Astrocyte (in vitro differentiated cells and primary cell): ENCODE measurements at regions not wholly inside any gene's neighbourhood (a gene's known extent, or its start where the extent isn't known, plus 50 kb on each side); places are given as distances from the start of the nearest gene placed in this dataset.

Experiments used
- DNase-seq: peaks from one replicate; pipeline ENCODE4 v3.0.0-alpha.2; 2010; ENCODE audit warnings: low read depth
- FAIRE-seq: peaks from 2 replicates; lab custom pipeline; 2011; peaks lifted over from hg19 to GRCh38; lab: Jason Lieb, UNC
- H2AFZ ChIP-seq: 2 replicates; pipeline ENCODE4 v1.6.0; 2012; ENCODE audit warnings: low read depth, low read length, inconsistent platforms
- H3K27ac ChIP-seq: 2 replicates; pipeline ENCODE4 v1.5.1; 2011; ENCODE audit warnings: low read depth, low read length, inconsistent platforms
- H3K27me3 ChIP-seq: 2 replicates; pipeline ENCODE4 v1.6.0; 2011; ENCODE audit warnings: low read length, inconsistent platforms; ENCODE audit not compliant: insufficient read depth
- H3K36me3 ChIP-seq: 2 replicates; pipeline ENCODE4 v1.5.1; 2011; ENCODE audit warnings: low read length, inconsistent platforms; ENCODE audit not compliant: insufficient read depth
- H3K4me1 ChIP-seq: 2 replicates; pipeline ENCODE4 v1.5.1; 2011; ENCODE audit warnings: low read length, inconsistent platforms; ENCODE audit not compliant: insufficient read depth
- H3K4me2 ChIP-seq: 2 replicates; pipeline ENCODE4 v1.6.0; 2012; ENCODE audit warnings: low read length, inconsistent platforms
- H3K4me3 ChIP-seq: 2 replicates; pipeline ENCODE4 v1.5.1; 2011; ENCODE audit warnings: low read depth, mild to moderate bottlenecking, low read length, inconsistent platforms; ENCODE audit not compliant: insufficient read depth
- H3K79me2 ChIP-seq: 2 replicates; pipeline ENCODE4 v1.6.0; 2012; ENCODE audit warnings: mild to moderate bottlenecking, low read length, inconsistent platforms; ENCODE audit not compliant: insufficient read depth
- H3K9ac ChIP-seq: 2 replicates; pipeline ENCODE4 v1.6.0; 2012; ENCODE audit warnings: mild to moderate bottlenecking, low read length, inconsistent platforms
- H3K9me3 ChIP-seq: 2 replicates; pipeline ENCODE4 v1.5.1; 2012; ENCODE audit warnings: low read depth, mild to moderate bottlenecking, low read length, inconsistent platforms; ENCODE audit not compliant: insufficient read depth
- H4K20me1 ChIP-seq: 2 replicates; pipeline ENCODE4 v1.6.0; 2012; ENCODE audit warnings: low read length, inconsistent platforms; ENCODE audit not compliant: insufficient read depth
- H3K27ac Mint-ChIP-seq: one replicate; pipeline ENCODE4 v1.8.0; 2021; ENCODE audit warnings: mild to moderate bottlenecking, mixed read lengths; ENCODE audit not compliant: unreplicated experiment
- H3K27me3 Mint-ChIP-seq: one replicate; pipeline ENCODE4 v1.8.0; 2021; ENCODE audit warnings: low read depth, mixed read lengths; ENCODE audit not compliant: unreplicated experiment
- H3K36me3 Mint-ChIP-seq: one replicate; pipeline ENCODE4 v1.8.0; 2021; ENCODE audit warnings: low read depth, mixed read lengths; ENCODE audit not compliant: unreplicated experiment
- H3K4me1 Mint-ChIP-seq: one replicate; pipeline ENCODE4 v1.8.0; 2021; ENCODE audit warnings: low read depth, mixed read lengths; ENCODE audit not compliant: unreplicated experiment
- H3K4me3 Mint-ChIP-seq: one replicate; pipeline ENCODE4 v1.8.0; 2021; ENCODE audit warnings: mild to moderate bottlenecking, moderate library complexity, mixed read lengths; ENCODE audit not compliant: unreplicated experiment
- H3K9me3 Mint-ChIP-seq: one replicate; pipeline ENCODE4 v1.8.0; 2021; ENCODE audit warnings: mild to moderate bottlenecking, mixed read lengths; ENCODE audit not compliant: unreplicated experiment
- CTCF ChIP-seq: IDR thresholded peaks from 2 replicates; pipeline ENCODE4 v1.5.1; 2011; ENCODE audit warnings: low read depth, mild to moderate bottlenecking, inconsistent platforms, low read length, moderate library complexity; ENCODE audit not compliant: insufficient read depth
- EZH2 ChIP-seq: IDR thresholded peaks from 2 replicates; pipeline ENCODE4 v1.6.1; 2012; ENCODE audit warnings: mild to moderate bottlenecking, low read length, inconsistent platforms; ENCODE audit not compliant: insufficient read depth

GRCh38 chr4:81881855-81882621 lies 410.3 kb upstream of the RASGEF1B start:
- Histone ChIP-seq H4K20me1 (no peaks in the 10 kb centered on the region), H3K27ac (no peak overlapping the region), H3K9ac (no peak overlapping the region), H2AFZ (no peak overlapping the region), H3K4me1 (no peaks in the 10 kb centered on the region), H3K4me3 (no peak overlapping the region), H3K4me2 (no peak overlapping the region), H3K27me3 (no peaks in the 10 kb centered on the region), H3K9me3 (peaks cover 3% of the 10 kb centered on the region), H3K36me3 (no peaks in the 10 kb centered on the region), H3K79me2 (no peaks in the 10 kb centered on the region)
- H3K27ac Mint-ChIP-seq: no peak overlapping the region
- no peaks in the 10 kb centered on the region for H3K9me3 Mint-ChIP-seq
- TF ChIP-seq EZH2 (no peak), CTCF (no peak)
- no peak for DNase-seq
- peaks cover 2% of the 10 kb centered on the region for H3K27me3 Mint-ChIP-seq
- no peaks in the 10 kb centered on the region for H3K4me1 Mint-ChIP-seq
- FAIRE-seq: no peak
- H3K36me3 Mint-ChIP-seq: no peaks in the 10 kb centered on the region
- H3K4me3 Mint-ChIP-seq: no peak overlapping the region

GRCh38 chr4:81876106-81876505 lies 404.4 kb upstream of the RASGEF1B start:
- no peaks in the 10 kb centered on the region for H3K4me1 Mint-ChIP-seq
- no peaks in the 10 kb centered on the region for H3K27me3 ChIP-seq
- no peaks in the 10 kb centered on the region for H3K4me1 ChIP-seq
- FAIRE-seq (no peak), DNase-seq (no peak)
- H3K4me3 ChIP-seq: no peak overlapping the region
- no peaks in the 10 kb centered on the region for H3K79me2 ChIP-seq
- H3K9me3 ChIP-seq: no peaks in the 10 kb centered on the region
- TF ChIP-seq CTCF: no peak
- TF ChIP-seq EZH2: no peak
- no peak overlapping the region for H3K4me2 ChIP-seq
- no peak overlapping the region for H3K9ac ChIP-seq
- no peaks in the 10 kb centered on the region for H3K9me3 Mint-ChIP-seq
- H3K4me3 Mint-ChIP-seq: no peak overlapping the region
- H3K27ac ChIP-seq: no peak overlapping the region
- no peaks in the 10 kb centered on the region for H3K27me3 Mint-ChIP-seq
- no peaks in the 10 kb centered on the region for H3K36me3 ChIP-seq
- H3K36me3 Mint-ChIP-seq: no peaks in the 10 kb centered on the region
- no peaks in the 10 kb centered on the region for H4K20me1 ChIP-seq
- H2AFZ ChIP-seq: no peak overlapping the region
- H3K27ac Mint-ChIP-seq: no peak overlapping the region
